Activated naive CD8-positive, alpha-beta T cell treated with anti-CD3 and anti-CD28 coated beads, Interleukin-2, amount 50 U/mL, for 24 hours (primary cell): ENCODE measurements at regions not wholly inside any gene's neighbourhood (a gene's known extent, or its start where the extent isn't known, plus 50 kb on each side); places are given as distances from the start of the nearest gene placed in this dataset.

Source experiments
- ATAC-seq: fragments of 150-1000 bp; cut with Tn5 transposase; one replicate; pipeline ENCODE4 v1.10.0; 2021
- DNase-seq: peaks from one replicate; pipeline ENCODE4 v3.0.0; 2021
- H3K27ac Mint-ChIP-seq: one replicate; pipeline ENCODE4 v1.8.0; 2021; ENCODE audit warnings: mild to moderate bottlenecking, mixed read lengths
- H3K27me3 Mint-ChIP-seq: one replicate; pipeline ENCODE4 v1.8.0; 2021; ENCODE audit warnings: mixed read lengths
- H3K36me3 Mint-ChIP-seq: one replicate; pipeline ENCODE4 v1.8.0; 2021; ENCODE audit warnings: low read depth, mixed read lengths
- H3K4me1 Mint-ChIP-seq: one replicate; pipeline ENCODE4 v1.8.0; 2021; ENCODE audit warnings: mixed read lengths
- H3K4me3 Mint-ChIP-seq: one replicate; pipeline ENCODE4 v1.8.0; 2021; ENCODE audit warnings: mild to moderate bottlenecking, moderate library complexity, mixed read lengths
- H3K9me3 Mint-ChIP-seq: one replicate; pipeline ENCODE4 v1.8.0; 2021; ENCODE audit warnings: mixed read lengths

DNA sequence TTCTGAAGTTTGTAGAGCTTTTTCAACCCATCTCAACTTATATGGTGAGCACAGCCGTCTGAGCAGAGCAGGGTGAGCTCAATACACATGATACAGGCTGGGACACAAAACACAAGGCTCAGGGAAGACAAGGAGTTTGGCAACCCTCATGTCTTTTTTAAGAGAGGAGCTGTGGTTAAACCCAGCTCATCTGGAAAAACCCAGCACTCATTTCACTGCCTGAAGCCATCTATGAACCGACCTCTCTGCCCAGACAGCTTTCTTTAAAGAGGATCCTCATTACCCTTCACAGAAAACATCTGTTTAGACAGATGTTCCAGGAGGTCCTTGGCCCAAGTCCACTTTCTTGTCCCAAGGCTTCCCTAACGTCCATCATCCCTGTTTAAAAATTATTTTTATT is 170.0 kb upstream of the TSHZ3 start:
- Mint-ChIP-seq H3K36me3 (no peaks in the 10 kb centered on the region), H3K27me3 (peaks cover 1% of the 10 kb centered on the region), H3K4me3 (no peak overlapping the region), H3K27ac (no peak overlapping the region), H3K9me3 (peaks cover 5% of the 10 kb centered on the region), H3K4me1 (no peaks in the 10 kb centered on the region)
- no peak for DNase-seq
- ATAC-seq = no peak

DNA sequence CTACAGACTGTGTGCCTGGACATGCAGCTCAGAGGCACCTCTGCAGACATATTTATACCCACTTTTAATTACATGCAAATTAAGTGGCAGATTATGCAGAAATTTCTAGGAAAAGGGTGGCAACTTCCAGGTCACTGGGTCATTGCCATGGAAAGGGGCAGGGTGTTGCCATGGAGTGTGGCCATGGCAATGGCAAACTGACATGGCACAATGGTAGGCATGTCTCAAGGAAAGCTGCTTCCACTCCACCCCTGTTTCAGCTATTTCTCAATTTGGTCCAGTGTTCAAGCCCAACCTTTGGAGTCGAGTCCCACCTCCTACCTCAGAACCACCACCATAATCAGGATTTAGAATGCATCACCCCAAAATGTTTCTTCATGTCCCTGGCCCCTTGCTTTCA is 170.7 kb upstream of the TSHZ3 start:
- H3K4me1 Mint-ChIP-seq = no peaks in the 10 kb centered on the region
- H3K27ac Mint-ChIP-seq = no peak overlapping the region
- DNase-seq (no peak), ATAC-seq (no peak)
- peaks cover 1% of the 10 kb centered on the region for H3K27me3 Mint-ChIP-seq
- H3K4me3 Mint-ChIP-seq = no peak overlapping the region
- H3K36me3 Mint-ChIP-seq = no peaks in the 10 kb centered on the region
- H3K9me3 Mint-ChIP-seq = peaks cover 5% of the 10 kb centered on the region

GRCh38 chr19:31520633-31521032 is 171.4 kb upstream of the TSHZ3 start:
- Mint-ChIP-seq H3K27me3 (peaks cover 4% of the 10 kb centered on the region), H3K36me3 (no peaks in the 10 kb centered on the region), H3K9me3 (peaks cover 10% of the 10 kb centered on the region), H3K4me3 (no peak overlapping the region), H3K27ac (no peak overlapping the region), H3K4me1 (no peaks in the 10 kb centered on the region)
- DNase-seq = no peak
- ATAC-seq = no peak

- Mint-ChIP-seq H3K9me3 (peaks cover 14% of the 10 kb centered on the region), H3K36me3 (no peaks in the 10 kb centered on the region), H3K4me3 (no peak overlapping the region), H3K27ac (no peak overlapping the region), H3K4me1 (no peaks in the 10 kb centered on the region), H3K27me3 (peaks cover 2% of the 10 kb centered on the region)
- no peak for ATAC-seq
- no peak for DNase-seq
Measured at GRCh38 chr19:31525610-31526147, 176.4 kb upstream of the TSHZ3 start.

- Mint-ChIP-seq H3K27me3 (peaks cover 10% of the 10 kb centered on the region), H3K36me3 (no peaks in the 10 kb centered on the region), H3K27ac (no peak overlapping the region), H3K4me1 (no peaks in the 10 kb centered on the region), H3K4me3 (no peak overlapping the region), H3K9me3 (peaks cover 9% of the 10 kb centered on the region)
- ATAC-seq (no peak), DNase-seq (no peak)
Measured at GRCh38 chr19:31527443-31527842, 178.2 kb upstream of the TSHZ3 start.

DNA sequence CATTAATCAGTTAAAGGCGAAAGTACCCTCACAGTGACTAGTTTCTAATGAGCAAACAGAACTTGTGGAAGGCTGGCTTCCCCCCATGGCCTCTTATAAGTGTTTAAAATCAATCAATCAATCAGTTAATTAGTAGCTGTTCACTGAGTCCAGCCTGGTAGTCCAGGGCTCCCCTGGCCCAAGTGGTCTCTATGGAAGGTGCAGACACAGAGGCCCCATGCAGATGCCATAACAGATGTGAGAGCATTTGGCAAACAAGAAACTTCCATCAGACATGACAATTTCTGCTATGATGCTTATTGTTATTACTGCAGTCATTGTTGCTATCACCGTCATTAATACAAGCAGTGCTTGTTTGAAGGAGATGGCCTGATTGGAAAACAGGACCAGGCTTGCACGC is 179.0 kb upstream of the TSHZ3 start:
- no peak for ATAC-seq
- Mint-ChIP-seq H3K4me3 (no peak overlapping the region), H3K27ac (no peak overlapping the region), H3K4me1 (no peaks in the 10 kb centered on the region), H3K9me3 (peaks cover 9% of the 10 kb centered on the region), H3K36me3 (no peaks in the 10 kb centered on the region), H3K27me3 (peaks cover 10% of the 10 kb centered on the region)
- DNase-seq = no peak

- Mint-ChIP-seq H3K36me3 (no peaks in the 10 kb centered on the region), H3K27ac (no peak overlapping the region), H3K9me3 (peaks cover 9% of the 10 kb centered on the region), H3K27me3 (peaks cover 10% of the 10 kb centered on the region), H3K4me3 (no peak overlapping the region), H3K4me1 (no peaks in the 10 kb centered on the region)
- ATAC-seq (no peak), DNase-seq (no peak)
Measured at GRCh38 chr19:31529121-31529520, 179.9 kb upstream of the TSHZ3 start.

GRCh38 chr19:31530781-31531180 is 181.5 kb upstream of the TSHZ3 start:
- H3K4me1 Mint-ChIP-seq = no peaks in the 10 kb centered on the region
- no peak overlapping the region for H3K27ac Mint-ChIP-seq
- H3K27me3 Mint-ChIP-seq = peaks cover 7% of the 10 kb centered on the region
- DNase-seq (no peak), ATAC-seq (no peak)
- no peaks in the 10 kb centered on the region for H3K36me3 Mint-ChIP-seq
- peaks cover 3% of the 10 kb centered on the region for H3K9me3 Mint-ChIP-seq
- H3K4me3 Mint-ChIP-seq = no peak overlapping the region

DNA sequence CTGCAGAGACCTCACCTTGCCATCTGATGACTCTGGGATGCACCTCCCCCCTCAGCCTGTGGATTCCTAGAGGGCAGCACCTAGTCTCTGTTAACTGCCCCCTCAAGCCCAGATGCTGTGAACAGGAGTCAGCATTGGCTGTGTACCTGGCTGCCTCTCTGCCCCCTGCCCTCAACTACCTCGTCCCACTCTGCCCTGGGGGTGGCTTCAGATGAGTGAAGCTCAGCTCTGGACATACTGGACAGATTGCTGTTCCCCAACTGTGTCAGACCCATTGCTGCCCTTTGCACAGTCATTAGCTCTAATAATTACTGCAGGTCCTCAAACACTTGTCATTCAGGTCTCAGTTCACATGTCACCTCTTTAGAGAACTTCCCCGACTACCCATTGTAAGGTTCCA is 182.1 kb upstream of the TSHZ3 start:
- DNase-seq = no peak
- Mint-ChIP-seq H3K9me3 (no peaks in the 10 kb centered on the region), H3K27me3 (peaks cover 7% of the 10 kb centered on the region), H3K36me3 (no peaks in the 10 kb centered on the region), H3K4me1 (no peaks in the 10 kb centered on the region), H3K27ac (no peak overlapping the region), H3K4me3 (no peak overlapping the region)
- ATAC-seq = no peak

- Mint-ChIP-seq H3K4me3 (no peak overlapping the region), H3K36me3 (no peaks in the 10 kb centered on the region), H3K4me1 (no peaks in the 10 kb centered on the region), H3K27me3 (peaks cover 7% of the 10 kb centered on the region), H3K9me3 (no peaks in the 10 kb centered on the region), H3K27ac (no peak overlapping the region)
- DNase-seq (no peak), ATAC-seq (no peak)
Measured at GRCh38 chr19:31532034-31532433, 182.8 kb upstream of the TSHZ3 start.

DNA sequence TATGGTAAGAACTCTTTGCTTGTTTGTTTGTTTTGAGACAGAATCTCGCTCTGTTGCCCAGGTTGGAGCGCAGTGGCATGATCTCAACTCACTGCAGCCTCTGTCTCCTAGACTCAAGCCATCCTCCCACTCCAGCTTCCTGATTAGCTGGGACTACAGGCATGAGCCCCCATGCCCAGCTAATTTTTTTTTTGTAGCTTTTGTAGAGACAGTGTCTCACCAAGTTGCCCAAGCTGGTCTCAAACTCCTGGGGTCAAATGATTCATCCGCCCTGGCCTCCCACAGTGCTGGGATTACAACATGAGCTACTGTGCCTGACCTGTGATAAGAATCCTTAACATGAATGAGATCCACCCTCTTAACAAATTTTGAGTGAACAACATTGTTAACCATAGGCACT is 183.9 kb upstream of the TSHZ3 start:
- Mint-ChIP-seq H3K27me3 (peaks cover 7% of the 10 kb centered on the region), H3K4me3 (no peak overlapping the region), H3K4me1 (no peaks in the 10 kb centered on the region), H3K27ac (no peak overlapping the region), H3K9me3 (peaks cover 10% of the 10 kb centered on the region), H3K36me3 (no peaks in the 10 kb centered on the region)
- DNase-seq (no peak), ATAC-seq (no peak)

DNA sequence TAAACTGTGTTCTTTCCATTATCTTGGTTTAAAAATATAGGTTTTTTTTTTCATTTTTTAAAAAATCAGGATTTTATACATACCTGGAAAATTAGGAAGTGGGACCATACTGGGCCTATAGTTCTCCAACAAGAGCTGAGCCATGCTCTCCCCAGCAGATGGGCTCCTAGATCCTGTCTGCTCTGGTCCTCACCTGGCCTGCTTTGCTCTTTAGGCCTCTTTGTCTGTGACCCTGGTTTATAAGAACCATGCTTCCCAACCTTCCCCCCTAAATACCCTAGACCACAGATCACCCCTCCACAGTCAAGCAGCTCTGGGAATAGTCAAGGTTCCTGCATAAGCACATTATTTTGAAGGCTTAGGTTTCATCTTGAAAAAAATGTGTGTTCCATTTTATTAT is 185.0 kb upstream of the TSHZ3 start:
- Mint-ChIP-seq H3K9me3 (peaks cover 12% of the 10 kb centered on the region), H3K4me3 (no peak overlapping the region), H3K27ac (no peak overlapping the region), H3K36me3 (no peaks in the 10 kb centered on the region), H3K4me1 (no peaks in the 10 kb centered on the region), H3K27me3 (peaks cover 7% of the 10 kb centered on the region)
- no peak for ATAC-seq
- DNase-seq = no peak

DNA sequence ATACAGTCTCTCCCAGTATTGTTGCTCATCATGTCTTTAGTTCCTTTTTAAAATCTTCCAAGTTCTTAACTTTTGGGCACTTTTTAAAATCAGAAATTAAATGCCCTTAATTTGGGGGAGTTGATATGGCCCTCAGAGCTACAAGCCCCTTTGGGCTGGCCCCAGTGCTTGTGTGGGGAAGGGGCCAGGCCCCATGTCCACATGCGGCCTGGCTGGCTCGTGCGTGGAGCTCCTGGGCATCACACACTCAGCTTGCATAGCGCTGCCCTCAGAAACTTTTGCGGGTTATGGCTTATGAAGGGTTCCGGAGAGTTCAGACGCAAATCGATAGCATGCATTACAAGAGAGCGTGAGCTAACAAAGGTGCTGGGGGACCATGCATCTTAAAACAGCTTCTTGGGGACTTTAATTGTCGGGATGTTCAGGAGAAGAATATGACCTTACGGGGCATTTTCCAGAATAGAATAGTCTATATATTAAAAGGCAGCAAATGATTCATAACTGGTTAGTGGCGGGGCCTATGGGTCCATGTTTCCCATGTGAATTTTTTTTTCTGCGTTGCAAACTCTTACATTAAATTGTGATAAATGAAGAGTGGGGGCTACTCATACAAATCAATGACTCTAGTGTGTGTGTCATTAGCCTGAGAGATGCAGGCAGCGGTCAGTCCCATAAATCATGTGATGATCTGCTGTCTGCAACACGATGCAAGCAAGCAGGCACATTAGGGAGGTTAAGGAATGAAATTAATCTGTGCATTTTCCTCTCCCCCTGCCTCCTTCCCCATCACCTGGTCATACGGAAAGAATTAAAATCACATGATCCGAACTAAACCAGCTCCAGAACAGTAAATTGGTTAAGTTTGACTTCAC is 185.8 kb upstream of the TSHZ3 start:
- Mint-ChIP-seq H3K27me3 (peaks cover 7% of the 10 kb centered on the region), H3K4me1 (no peaks in the 10 kb centered on the region), H3K9me3 (peaks cover 12% of the 10 kb centered on the region)

DNA sequence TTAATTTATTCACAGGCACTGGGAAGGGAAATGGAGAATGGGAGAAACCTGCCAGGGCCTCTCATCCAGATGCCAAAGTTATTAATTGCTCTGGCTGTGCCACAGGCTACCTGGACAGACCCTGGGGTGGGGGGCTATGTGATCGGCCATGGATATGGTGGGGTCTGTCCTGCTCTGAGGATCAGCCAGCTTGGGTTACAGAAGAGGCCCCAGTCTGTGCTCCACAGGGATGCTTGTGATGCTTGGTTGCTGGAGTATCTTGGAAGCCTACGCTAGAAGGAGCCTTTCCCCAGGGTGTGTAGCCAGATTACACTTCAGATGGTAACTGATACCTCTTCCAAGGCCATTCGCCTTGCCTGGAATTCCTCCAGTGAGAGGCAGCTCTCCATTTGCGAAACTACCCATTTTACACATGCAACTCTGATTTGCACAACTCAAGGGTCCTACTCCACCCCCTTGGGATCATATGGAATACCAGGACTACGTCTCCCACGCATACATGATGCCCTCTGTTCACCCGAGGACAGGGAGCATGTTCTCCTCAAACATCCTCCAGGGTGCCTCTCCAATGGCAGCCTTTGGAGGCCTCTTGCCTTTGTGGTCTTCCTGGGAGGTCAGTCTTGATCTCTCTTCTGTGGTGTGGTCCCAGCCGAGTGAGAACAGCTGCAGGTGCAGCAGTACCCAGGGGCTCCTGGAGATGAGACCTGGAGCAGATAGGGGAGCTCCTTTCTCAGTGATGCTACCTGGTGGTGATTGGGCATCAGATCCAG is 186.6 kb upstream of the TSHZ3 start:
- Mint-ChIP-seq H3K9me3 (peaks cover 12% of the 10 kb centered on the region), H3K4me3 (no peak overlapping the region), H3K27ac (no peak overlapping the region), H3K27me3 (peaks cover 7% of the 10 kb centered on the region), H3K36me3 (no peaks in the 10 kb centered on the region), H3K4me1 (no peaks in the 10 kb centered on the region)
- DNase-seq (no peak), ATAC-seq (no peak)

More for the DNA sequence above, 185.8 kb upstream of the TSHZ3 start:
- Mint-ChIP-seq H3K4me3 (no peak overlapping the region), H3K36me3 (no peaks in the 10 kb centered on the region), H3K27ac (no peak overlapping the region)
- ATAC-seq (no peak), DNase-seq (no peak)

- no peaks in the 10 kb centered on the region for H3K4me1 Mint-ChIP-seq
- DNase-seq (no peak), ATAC-seq (no peak)
- no peak overlapping the region for H3K27ac Mint-ChIP-seq
- H3K27me3 Mint-ChIP-seq = no peaks in the 10 kb centered on the region
- H3K4me3 Mint-ChIP-seq = no peak overlapping the region
- no peaks in the 10 kb centered on the region for H3K36me3 Mint-ChIP-seq
- peaks cover 12% of the 10 kb centered on the region for H3K9me3 Mint-ChIP-seq
Measured at GRCh38 chr19:31537136-31537535, 187.9 kb upstream of the TSHZ3 start.
